NCI-H1694 treated with DMSO at 0.1 percent for 48 hours (cell line): ENCODE measurements at regions not wholly inside any gene's neighbourhood (a gene's known extent, or its start where the extent isn't known, plus 50 kb on each side); places are given as distances from the start of the nearest gene placed in this dataset.

Experiments
- DNase-seq: peaks from one replicate; lab custom pipeline; 2025; lab: John Stamatoyannopoulos, UW

DNA sequence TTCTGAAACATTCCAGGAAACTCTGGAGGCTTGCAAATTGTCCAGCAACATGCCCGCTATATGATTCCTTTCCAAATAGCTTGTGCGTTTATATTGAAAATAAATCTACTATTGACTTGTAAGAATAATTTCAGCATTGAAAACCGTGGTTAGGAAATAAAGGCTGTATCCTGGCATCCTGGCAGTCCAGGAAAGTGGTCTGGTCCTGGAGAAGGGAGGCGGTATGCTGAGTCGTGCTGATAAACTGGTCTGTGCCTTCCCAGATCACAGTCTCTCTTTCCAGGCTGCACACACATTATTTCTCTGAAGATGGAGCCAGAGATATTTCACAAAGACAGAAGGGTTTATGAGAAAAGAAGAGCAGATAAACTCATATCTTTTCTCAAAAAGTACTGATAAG is 350.1 kb upstream of the COBL start:
- no peak for DNase-seq

DNA sequence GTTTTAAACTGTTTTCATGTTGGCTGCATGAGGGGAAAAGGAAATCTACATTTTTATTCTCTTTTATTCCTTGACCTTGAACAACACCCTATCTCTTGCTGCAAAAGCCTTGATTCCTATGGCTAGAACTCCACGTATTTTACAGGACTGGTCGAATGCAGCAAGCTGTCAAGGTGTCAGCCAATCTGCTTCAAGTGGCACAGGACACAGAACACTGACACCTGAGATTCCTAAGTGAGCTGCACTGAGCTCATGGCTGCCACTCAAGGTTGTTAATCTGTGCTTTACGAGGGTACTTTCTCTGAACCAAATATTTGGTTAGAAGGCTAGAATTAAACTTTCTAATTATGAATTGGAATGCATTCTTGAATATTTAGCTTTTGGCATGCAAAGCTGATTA is 349.7 kb upstream of the COBL start:
- DNase-seq = no peak

DNA sequence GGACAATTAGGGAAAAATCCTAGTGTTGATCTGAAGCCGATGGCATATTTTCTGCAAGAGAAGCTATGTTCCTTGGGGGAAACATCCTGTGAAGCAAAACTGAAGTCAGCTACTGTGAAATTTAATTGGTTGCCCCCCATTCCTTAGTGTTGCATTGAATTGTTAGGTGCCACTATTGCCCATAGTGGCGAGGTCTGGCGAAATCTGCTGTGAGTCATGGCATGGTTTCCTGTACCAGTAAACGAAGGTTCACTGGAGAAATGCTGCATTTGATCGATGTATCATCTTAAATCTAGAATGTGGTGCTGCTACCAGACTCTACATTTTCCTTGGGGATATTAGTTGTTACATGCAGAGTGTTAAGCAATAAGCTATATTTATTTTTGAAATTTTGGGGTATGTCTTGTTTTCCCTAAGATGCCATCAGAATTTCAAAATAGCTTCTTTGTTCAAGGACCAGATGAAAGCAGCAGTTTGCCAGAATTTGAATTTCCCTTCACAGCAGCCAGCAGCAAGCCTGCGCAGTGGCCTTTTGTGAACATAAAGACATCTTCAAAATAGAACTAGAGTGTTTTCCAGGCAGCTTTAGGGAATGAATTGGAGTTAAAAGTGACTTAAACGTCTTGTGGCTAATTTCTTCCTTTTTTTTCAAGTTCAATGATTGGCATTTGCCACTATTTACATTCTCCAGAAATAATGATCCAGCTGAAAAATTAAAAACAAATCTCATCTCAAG is 348.6 kb upstream of the COBL start:
- no peak for DNase-seq

DNA sequence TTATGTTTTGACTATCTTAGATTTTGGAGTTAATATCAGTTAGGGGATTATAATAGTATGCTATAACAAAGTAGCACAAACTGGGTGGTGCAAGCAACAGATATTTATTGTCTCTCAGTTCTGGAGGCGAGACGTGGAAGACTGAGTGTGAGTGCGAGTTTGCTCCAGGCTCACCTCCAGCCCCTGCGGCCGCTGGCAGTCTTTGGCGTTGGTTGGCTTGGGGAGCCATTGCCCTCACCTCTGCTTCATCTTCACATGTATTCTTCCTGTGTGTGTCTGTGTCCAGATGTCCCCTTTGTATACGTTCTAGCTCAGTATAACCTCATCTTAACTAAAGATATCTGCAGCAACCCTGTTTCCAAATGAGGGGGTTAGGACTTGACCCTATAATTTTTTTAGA is 343.9 kb upstream of the COBL start:
- DNase-seq = no peak

DNA sequence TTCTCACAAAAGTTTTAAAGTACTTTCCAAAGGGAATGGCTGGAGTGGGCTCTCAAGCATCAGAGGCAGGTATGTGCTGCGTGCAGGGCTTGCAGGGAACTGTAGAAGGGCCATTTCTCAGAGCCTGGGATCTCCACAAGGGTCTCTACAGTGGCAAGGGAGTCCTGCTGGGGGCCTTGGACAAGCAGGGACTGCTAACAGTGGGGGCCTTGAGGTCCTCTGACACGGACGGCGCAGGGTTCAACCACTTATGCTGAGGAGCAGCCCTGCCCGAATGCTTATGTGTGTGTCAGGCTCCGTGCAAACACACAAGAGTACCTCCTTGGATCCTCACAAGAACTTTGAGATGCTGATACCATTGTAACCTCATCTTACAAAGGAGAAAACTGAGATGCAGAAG is 342.1 kb upstream of the COBL start:
- no peak for DNase-seq

DNA sequence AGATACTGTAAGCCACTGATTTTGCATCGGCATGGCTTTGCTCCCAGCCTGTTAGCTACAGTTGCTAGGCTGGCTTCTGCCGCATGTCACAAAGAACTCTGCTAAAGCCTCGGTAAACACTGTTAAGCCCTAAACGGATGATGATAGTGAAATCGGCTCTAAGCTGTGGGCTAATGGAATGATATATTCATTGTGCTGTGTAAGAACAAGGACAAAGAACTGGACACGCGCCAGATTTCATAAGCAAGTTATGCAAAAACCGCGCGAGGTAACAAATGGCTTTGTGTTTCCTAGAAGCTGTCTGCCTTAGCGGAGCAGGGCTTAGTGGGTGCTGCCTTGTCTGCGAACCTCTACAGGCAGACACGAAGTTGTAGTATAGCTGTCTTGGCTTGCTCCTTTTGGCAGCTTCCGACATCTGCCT is 331.3 kb upstream of the COBL start:
- no peak for DNase-seq

DNA sequence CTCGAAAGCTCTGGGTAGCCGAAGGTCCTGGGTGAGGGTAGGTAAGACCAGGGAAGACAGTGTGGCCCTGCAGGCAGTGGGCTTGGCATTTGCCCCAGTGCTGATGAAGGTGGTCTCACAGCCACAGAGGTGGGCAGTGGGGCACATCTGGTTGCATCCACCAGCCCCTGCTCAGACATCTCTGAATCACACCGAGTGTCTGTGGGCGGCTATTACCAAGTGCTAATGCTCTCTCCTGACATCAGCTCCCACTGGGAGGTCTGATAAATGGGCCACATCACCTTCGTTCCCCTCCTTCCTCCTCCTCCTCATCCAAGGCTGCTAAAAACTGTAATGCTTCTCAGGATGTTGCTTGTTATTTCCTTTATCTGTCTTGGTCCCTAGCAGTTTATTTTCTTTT is 330.9 kb upstream of the COBL start:
- no peak for DNase-seq

DNA sequence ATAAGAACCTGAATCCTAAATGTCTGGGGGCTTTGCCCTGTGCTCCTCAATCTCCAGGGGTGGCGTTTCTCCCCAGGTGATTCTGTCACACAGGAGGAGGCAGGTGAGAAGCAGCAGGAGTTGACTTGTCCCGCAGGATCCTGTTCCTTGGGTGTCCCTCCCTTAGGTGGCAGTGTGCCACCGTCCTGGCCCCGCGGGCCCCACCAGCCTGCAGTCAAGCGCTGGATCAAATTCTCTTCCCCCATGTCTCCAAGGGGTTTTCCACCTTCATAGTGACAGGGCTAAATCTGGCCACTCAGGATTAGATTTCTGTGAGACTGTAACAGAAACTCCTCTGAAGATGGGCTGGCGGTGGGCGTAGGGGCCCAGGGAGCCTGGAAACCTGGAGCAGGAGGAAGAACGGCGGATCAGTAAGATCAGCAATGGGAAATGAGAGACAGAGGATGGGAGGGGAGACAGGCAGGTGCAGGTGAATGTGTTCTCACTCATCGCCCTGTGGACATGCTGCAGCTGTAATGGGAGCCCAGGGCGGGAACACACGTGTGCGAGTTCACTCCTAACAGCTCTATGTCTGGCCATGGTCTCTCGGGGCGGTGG is 329.2 kb upstream of the COBL start:
- no peak for DNase-seq

DNA sequence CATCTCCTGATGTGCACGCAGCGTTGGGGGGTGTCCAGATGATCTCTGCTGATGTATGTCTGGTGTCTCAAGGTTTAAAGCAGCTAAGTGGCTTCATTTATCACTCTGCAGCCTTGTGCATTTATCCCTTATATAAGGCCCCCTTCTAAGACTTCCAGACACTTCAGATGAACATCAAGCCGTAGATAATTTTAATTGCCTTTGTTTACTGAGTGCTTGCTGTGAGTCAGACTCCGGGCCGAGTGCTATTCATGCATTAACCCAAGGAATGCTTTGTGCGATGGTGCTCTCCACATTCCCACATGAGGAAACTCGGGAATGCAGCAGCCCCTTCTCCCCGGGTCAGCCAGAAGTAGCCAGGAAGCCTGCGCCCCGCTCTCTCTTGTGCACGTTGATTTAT is 328.6 kb upstream of the COBL start:
- no peak for DNase-seq

DNA sequence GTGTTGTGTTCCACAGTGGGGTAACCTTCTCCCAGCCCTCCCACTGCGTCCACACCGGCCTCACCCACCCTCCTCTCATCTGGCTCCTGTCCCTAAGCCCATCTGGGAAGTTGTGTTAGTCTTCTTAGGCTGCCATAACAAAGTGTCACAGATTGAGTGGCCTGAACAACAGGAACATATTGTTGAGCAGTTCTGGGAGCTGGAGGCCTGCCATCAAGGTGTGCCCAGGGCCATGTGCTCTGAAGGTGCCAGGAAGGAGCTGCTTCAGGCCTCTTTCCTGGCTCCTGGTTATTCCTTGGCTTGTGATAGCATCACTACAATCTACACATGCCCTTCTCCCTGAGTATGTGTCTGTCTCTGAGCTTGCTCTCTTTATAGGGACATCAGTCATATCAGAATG is 327.6 kb upstream of the COBL start:
- DNase-seq = no peak

DNA sequence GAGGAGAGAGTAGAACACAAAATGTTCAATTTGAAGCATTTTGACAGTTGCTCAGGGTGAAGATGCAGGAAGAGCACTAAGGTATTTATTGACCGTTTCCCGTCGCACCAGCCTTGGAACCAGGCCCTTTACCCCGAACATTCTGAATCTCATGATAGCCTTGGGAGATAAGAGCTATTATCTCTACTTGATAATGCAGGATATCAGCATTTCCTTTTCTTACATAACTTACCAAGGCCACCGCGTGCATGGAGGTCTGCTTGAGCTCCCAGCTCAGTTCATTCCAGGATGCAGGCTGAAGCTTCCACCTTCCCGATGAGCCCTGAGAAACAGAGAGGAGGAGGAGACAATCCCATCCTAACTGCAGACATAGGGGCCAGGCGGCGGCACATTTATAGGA is 324.2 kb upstream of the COBL start:
- DNase-seq = no peak

DNA sequence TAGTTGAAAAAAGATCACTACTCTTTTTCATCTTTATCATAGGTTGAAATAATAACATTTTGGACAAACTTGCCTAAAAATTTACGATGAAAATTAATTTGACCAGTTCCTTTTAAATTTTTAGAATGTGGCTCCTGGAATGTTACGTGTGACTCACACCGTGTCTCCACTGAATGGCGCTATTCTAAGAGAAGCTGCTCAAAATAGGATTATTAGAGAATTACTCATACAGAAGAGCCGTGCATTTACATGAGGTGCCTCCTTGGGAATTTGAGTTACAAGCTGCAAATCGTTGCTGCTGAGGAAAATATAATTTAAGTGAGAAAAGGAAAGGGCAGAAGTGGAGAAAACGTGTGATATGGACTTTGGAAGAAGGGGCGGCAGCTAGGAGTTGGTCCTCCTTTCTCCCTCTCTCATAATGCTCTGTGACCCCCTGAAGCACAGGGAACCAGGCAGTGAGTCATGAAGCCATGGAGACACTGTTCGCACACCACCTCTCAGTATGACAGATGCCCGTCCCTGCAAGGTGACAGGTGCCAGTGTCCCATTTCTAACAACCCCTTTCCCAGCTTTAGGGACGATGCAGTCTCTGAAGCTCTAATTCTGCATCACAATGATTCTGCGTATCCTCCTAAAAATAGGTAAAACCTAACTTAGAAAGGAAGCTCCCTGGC is 323.2 kb upstream of the COBL start:
- DNase-seq = no peak

DNA sequence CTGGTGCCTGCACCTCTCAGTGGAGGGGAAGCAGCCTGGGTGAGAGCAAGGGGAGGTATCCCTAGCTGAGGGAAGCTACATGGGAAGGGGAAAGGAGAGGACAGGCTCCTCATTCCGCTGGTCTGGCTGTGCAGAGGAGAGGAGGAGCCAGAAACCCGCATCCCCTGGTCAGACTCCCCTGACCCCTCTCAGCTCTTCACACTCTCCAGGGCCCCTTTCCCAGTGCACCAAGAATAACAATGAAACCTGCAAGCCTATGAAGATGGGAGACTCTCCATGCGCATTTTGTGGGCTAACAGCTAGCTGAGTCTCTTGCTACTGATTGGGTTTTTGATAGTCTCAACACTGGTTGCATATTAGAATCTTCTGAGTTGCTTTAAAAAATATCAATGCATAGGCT is 319.9 kb upstream of the COBL start:
- no peak for DNase-seq

DNA sequence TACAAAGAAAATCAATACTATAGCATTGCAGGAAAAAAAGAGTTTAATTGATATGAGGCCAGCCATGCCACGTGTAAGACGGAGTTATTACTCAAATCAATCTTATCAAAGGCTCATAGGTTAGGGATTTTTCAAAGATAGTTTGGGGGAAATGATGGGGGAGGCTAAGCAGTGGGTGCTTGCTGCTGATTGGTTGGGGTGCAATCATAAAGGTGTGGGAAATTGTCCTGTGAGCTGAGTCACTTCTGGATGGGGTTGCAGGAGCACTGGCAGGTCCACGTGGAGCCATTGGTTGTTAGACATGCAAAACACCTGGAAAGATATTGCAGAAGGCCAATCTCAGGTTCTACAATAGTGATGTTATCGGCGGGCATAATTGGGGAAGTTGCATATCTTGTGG is 319.2 kb upstream of the COBL start:
- DNase-seq = no peak

DNA sequence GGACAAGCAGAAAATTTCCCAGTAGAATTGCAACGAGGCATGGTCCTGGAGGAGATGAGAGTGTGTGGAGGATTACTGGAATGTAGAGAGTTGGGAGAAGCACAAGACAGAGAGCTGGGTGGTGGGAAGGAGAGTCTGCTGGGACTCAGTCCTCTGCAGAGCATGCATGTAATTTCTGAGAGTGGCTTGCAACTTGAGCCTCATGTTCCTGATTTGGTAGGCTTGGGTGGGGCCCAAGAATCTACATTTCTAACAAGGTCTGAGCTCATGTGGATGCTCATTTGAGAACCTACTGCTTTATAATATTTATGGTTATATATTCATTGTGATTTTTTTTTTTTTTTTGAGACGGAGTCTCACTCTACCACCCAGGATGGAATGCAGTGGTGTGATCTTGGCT is 317.9 kb upstream of the COBL start:
- no peak for DNase-seq

DNA sequence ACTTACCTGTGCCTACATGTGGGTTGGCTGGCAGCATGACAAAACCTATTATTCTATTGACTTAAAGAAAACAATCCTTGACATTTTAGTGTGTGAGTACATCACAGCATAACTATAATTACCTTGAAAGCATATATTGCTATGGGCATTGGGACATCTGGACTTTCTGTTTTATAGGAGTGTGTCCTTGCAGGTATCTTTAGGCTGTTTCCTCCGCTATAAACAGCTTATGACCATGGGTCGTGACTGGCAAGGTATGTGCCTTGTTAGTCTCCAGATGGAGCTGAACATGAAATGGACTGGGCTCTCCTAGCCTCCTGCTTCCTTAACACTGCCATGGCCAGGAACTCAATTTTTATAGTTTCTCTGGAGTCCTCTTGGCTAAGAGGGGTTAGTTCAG is 317.4 kb upstream of the COBL start:
- no peak for DNase-seq

DNA sequence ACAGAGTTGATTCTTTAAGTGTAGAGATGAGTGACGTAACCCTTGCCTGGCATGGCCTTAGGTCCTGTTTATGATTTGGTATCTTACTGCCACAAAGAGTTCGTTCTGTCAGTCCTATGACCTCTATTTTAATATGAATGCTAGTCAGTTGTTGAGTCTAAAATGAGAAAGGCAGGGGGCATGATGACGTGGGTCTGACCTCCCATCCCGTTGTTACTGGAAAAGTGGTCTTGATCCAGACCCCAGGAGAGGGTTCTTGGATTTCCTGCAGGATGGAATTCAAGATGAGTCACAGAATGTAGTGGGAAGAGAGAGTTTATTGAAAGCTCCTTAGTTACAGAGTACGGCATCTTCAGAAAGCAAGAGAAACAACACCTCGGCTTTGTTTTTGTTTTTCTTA is 317.0 kb upstream of the COBL start:
- no peak for DNase-seq

DNA sequence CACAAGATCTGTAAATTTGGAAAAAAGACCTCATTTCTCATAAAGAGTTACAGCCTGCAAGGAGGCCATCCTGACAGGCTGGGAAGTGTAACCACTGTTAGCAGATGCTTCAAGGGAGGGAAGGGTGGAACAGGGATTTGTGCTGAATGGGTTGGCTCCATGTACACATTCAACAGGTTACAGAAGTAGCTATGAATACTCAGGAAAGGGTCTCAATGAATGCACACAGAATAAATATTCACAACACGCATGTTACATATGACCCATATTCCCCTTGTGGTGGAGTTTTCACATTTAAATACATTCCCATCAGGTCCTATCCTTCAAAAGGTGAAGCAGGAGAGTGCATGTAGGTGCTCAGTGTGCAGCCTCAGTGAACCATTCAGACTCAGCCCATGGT is 316.4 kb upstream of the COBL start:
- no peak for DNase-seq

DNA sequence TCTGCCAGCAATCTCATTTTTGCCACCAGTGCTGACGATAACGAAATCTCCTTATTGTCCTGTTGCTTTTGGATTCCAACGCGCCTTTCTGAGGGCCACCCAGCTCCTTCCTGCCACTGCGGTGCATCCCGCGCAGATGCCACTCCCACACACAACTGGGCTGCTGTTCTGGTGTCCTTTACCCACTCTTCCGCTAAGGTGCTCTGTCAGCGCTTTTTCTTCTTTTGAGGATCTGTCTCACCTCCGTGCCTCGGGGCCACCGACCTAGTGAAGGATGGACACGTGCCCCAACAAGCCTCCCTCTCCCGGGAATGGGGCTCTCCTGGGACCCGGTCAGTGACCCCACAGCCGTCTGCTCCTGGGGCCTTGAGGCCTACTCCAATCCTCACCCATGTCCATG is 314.3 kb upstream of the COBL start:
- no peak for DNase-seq

DNA sequence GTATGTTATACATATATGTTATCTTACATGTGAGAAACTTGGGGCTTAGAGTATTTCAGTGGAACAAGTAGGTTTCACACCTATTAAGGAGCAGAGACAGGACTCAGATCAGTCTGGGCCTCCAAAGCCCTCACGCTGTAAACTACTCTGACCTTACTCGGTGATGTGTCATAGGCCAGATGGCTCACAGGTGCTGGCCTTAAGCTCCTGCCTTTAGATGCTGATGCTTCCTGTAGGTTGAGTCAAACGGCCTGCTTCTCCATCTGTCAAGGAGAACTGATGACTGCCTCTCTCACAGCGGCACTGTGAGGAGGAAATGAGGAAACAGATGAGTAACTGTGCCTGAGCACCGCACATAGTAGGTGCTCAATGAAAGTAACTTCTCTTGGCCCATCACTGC is 312.6 kb upstream of the COBL start:
- no peak for DNase-seq

DNA sequence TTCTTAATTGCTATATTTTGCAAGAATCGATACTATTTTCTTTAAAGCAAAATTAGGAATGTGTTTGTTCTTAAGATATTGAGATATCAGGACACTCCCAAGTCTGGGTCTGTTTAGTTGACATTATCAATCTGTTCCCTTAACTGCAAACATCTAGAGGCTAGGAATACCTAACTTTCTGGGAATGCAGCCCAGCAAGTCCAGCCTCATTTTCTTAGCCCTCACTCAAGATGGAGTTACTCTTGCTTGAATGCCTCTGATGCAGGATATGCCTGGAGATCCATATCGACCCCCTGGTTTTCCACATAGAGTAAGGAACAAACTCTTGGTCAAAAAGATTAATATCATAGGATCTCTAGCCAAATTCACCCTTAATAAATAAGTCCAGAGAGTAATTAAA is 305.3 kb upstream of the COBL start:
- DNase-seq = no peak

DNA sequence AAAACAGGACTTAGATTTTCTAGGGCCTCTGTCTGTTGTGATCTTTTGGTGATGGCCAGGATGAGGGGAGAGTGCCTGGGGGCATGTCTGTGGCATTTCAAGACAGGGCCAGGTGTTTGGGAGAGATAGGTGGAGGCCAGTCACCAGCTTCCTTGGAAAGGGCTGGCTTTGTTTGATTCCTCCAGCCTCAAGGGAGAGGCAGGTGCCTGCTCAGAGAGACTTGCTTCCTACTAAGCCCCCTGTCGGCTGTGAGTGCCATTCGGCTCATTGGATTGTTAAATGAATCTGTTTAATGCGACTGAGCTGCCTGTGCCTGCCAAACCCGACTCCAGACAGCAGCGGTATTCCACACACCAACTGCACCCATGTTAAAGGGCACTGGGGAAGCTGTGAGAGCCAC is 304.1 kb upstream of the COBL start:
- no peak for DNase-seq

DNA sequence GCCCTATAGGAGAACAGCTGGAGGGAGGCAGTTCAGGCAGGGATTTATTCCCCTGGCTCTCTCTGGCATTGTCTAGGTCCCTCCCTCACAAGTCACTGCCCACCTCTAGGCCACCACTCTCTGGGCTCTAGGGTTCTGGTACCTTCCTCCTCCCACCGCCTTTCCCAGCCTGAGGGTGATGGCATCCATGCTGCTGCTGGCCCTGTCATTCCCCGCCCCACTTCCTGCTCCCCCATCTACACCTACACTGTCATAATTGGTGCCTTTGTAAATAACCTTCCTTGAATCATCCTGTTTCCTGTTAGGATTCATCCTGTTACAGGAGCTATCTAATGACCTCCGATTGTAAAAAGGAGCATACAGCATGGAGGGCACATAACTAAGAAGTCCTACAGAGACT is 303.3 kb upstream of the COBL start:
- no peak for DNase-seq

DNA sequence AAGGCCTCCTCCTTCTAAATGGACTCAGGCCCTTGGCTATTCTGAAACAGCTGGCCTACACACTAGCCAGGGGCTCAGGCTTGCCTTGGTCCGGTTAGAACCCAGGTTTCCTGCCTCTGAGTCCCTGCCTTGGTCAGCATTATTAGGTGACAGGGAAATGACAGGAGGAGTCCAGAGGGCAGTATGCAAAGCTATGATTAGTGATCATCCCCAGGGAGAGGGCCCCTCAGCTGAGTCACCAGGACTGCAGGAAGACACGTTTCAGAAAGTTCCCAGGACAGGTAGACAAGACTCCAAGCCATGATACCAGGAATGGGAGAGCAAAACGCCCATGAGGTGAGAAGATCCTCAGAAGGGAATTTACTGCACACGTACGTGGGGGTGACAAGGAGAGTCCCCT is 301.1 kb upstream of the COBL start:
- DNase-seq = no peak
